Lower lobe of right lung (tissue), 2 donors: ENCODE measurements at regions not wholly inside any gene's neighbourhood (a gene's known extent, or its start where the extent isn't known, plus 50 kb on each side); places are given as distances from the start of the nearest gene placed in this dataset.

Source experiments
- ATAC-seq, 2 donors: fragments of 200-7000 bp; cut with Tn5 transposase; one replicate each; pipeline ENCODE4 v1.9.1; 2020 to 2022; ENCODE audit warnings: mild to moderate bottlenecking in 2 of 2, moderate library complexity in 2 of 2
- DNase-seq: peaks from one replicate; pipeline ENCODE4 v3.0.0-alpha.2; 2020
- H3K27ac ChIP-seq: fragments of 200-600 bp; one replicate; pipeline ENCODE4 v1.8.0; 2022
- H3K27me3 ChIP-seq: fragments of 200-600 bp; one replicate; pipeline ENCODE4 v1.8.0; 2022; ENCODE audit warnings: low read depth
- H3K36me3 ChIP-seq: fragments of 200-600 bp; one replicate; pipeline ENCODE4 v1.8.0; 2022; ENCODE audit warnings: mild to moderate bottlenecking
- H3K4me1 ChIP-seq: fragments of 200-600 bp; one replicate; pipeline ENCODE4 v1.8.0; 2022
- H3K4me3 ChIP-seq: fragments of 200-600 bp; one replicate; pipeline ENCODE4 v1.8.0; 2022; ENCODE audit warnings: mild to moderate bottlenecking
- H3K9me3 ChIP-seq: fragments of 200-600 bp; one replicate; pipeline ENCODE4 v1.8.0; 2022
- intact Hi-C: fragments of 100-400 bp; cut with DNase I; formaldehyde crosslinking; loops from one replicate; pipeline ENCODE4 v1.11.0; 2022
- TF ChIP-seq, protein P1 (sequence below): fragments of 200-600 bp; IDR thresholded peaks from one replicate; pipeline ENCODE4 v1.8.0; 2022; ENCODE audit warnings: antibody characterized with exemption, mild to moderate bottlenecking
- donor health status: DM: no; HTN: yes; CAD: no; lungs with severe emphysema.

DNA sequence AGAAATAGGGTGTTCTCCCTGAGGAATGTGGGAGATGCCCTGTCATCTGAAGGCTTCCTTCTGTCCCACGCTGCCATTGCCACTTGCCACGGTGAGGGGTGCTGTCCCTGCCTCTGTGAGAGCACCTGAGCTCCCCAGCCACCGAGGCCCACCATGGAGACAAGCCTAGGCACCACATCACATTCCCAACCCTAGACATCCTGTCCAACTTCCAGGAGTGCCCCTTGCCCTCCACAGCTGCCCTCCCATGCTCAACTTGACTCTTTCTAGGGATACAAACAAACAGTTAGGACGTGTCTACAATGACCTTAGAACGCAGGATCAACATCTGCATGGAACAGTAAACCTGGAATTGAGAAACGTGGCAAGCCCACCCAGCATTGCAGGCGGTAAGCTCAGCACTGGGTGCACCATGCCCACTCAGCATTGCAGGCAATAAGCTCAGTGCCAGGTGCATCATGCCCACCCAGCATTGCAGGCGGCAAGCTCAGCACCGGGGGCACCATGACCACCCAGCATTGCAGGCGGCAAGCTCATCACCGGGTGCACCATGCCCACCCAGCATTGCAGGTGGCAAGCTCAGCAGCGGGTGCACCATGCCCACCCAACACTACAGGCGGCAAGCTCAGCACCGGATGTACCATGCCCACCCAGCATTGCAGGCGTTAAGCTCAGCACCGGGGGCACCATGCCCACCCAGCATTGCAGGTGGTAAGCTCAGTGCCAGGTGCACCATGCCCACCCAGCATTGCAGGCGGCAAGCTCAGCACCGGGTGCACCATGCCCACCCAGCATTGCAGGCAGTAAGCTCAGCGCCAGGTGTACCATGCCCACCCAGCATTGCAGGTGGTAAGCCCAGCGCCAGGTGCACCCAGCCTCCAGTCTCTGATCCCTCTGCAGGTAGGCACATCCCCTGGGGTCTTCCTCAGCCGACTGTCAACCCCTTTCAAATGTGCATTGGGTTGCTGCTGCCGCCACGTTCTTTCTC is 1463.9 kb downstream of the TBC1D22A start:
- intact Hi-C loops, result no loop called here
- Histone ChIP-seq H3K4me1 (no peaks in the 10 kb centered on the region), H3K9me3 (no peaks in the 10 kb centered on the region), H3K4me3 (no peak overlapping the region), H3K27me3 (no peaks in the 10 kb centered on the region), H3K36me3 (no peaks in the 10 kb centered on the region), H3K27ac (no peak overlapping the region)
- TF ChIP-seq, protein P1, sequence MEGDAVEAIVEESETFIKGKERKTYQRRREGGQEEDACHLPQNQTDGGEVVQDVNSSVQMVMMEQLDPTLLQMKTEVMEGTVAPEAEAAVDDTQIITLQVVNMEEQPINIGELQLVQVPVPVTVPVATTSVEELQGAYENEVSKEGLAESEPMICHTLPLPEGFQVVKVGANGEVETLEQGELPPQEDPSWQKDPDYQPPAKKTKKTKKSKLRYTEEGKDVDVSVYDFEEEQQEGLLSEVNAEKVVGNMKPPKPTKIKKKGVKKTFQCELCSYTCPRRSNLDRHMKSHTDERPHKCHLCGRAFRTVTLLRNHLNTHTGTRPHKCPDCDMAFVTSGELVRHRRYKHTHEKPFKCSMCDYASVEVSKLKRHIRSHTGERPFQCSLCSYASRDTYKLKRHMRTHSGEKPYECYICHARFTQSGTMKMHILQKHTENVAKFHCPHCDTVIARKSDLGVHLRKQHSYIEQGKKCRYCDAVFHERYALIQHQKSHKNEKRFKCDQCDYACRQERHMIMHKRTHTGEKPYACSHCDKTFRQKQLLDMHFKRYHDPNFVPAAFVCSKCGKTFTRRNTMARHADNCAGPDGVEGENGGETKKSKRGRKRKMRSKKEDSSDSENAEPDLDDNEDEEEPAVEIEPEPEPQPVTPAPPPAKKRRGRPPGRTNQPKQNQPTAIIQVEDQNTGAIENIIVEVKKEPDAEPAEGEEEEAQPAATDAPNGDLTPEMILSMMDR, result no peak
- ATAC-seq, result no peak
- DNase-seq, result no peak

DNA sequence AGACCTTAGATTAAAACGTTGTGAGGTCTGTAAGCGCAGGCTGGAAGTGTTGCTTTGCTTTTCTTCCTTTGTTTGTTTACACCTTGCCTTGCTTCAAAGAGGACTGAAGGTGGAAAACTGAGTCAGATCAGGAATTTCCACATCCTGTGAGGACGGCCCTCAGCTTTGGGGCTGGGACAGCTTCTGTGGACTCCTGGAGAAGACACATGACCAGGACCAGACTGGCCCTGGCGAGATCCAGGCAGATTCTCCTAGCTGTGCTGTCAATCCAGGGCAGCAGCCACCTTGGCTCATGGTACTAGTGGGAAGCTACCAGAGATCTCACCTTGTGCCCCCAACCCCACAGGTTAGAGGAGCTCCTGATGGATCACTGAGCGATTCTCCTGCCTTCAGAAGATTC is 1461.9 kb downstream of the TBC1D22A start:
- ATAC-seq, result no peak
- Histone ChIP-seq H3K4me1 (no peaks in the 10 kb centered on the region), H3K27me3 (no peaks in the 10 kb centered on the region), H3K9me3 (no peaks in the 10 kb centered on the region), H3K36me3 (no peaks in the 10 kb centered on the region), H3K27ac (no peak overlapping the region), H3K4me3 (no peak overlapping the region)
- TF ChIP-seq, protein P1, result no peak
- intact Hi-C loops, result no loop called here
- DNase-seq, result no peak

- TF ChIP-seq, protein P1, result no peak
- no peak for DNase-seq
- no peak overlapping the region for H3K27ac ChIP-seq
- H3K27me3 ChIP-seq, result no peaks in the 10 kb centered on the region
- H3K36me3 ChIP-seq, result no peaks in the 10 kb centered on the region
- no peak for ATAC-seq
- intact Hi-C loops, result no loop called here
- no peaks in the 10 kb centered on the region for H3K9me3 ChIP-seq
- H3K4me3 ChIP-seq, result no peak overlapping the region
- no peaks in the 10 kb centered on the region for H3K4me1 ChIP-seq
Observed at GRCh38 chr22:48223488-48224190, 1461.2 kb downstream of the TBC1D22A start.

- ATAC-seq, result no peak
- no peak overlapping the region for H3K4me3 ChIP-seq
- no peaks in the 10 kb centered on the region for H3K9me3 ChIP-seq
- no peaks in the 10 kb centered on the region for H3K36me3 ChIP-seq
- DNase-seq, result no peak
- no peak overlapping the region for H3K27ac ChIP-seq
- no peaks in the 10 kb centered on the region for H3K27me3 ChIP-seq
- no peaks in the 10 kb centered on the region for H3K4me1 ChIP-seq
- TF ChIP-seq, protein P1, result no peak
- intact Hi-C loops, result no loop called here
Observed at GRCh38 chr22:48222742-48223487, 1460.5 kb downstream of the TBC1D22A start.

DNA sequence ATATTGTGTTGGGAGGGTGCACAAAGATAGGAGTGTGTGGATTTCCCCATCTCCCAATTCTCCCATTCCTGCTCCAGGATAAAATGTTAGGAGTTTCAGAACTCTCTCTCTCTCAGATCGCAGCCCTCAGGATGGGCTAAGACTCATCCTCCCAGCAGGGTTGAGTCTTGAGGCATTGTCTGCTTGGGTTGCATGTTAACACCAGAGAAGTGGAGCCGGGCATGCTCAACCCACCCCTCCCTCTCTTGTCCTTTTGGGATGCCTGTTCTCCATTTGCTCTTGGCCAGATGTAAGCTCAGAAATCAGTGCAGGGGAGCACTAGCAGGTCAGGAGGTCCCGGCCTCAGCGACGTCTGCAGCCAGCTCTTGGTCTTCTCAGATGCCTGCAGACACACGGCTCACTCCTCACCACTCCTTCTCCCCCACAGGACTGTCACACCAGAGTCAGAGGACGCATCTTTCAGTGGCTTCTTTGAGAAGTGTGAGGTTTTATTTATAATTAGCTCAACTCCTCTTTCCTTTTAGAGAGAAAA is 1456.5 kb downstream of the TBC1D22A start:
- no peaks in the 10 kb centered on the region for H3K4me1 ChIP-seq
- TF ChIP-seq, protein P1, result no peak

More for the DNA sequence above, 1456.5 kb downstream of the TBC1D22A start:
- DNase-seq (no peak), ATAC-seq (no peak)
- H3K9me3 ChIP-seq, result no peaks in the 10 kb centered on the region
- no peak overlapping the region for H3K27ac ChIP-seq
- intact Hi-C loops, result no loop called here
- peaks cover 12% of the 10 kb centered on the region for H3K27me3 ChIP-seq
- H3K4me3 ChIP-seq, result no peak overlapping the region
- H3K36me3 ChIP-seq, result no peaks in the 10 kb centered on the region
